NCI-H1417 (cell line): ENCODE measurements at regions not wholly inside any gene's neighbourhood (a gene's known extent, or its start where the extent isn't known, plus 50 kb on each side); places are given as distances from the start of the nearest gene placed in this dataset.

Experiments
- DNase-seq, 3 experiments: peaks; one replicate each; lab custom pipeline; 2025; lab: John Stamatoyannopoulos, UW

- no peak for DNase-seq
Measured at GRCh38 chr6:53413326-53413725, 64.6 kb upstream of the ELOVL5 start.

DNA sequence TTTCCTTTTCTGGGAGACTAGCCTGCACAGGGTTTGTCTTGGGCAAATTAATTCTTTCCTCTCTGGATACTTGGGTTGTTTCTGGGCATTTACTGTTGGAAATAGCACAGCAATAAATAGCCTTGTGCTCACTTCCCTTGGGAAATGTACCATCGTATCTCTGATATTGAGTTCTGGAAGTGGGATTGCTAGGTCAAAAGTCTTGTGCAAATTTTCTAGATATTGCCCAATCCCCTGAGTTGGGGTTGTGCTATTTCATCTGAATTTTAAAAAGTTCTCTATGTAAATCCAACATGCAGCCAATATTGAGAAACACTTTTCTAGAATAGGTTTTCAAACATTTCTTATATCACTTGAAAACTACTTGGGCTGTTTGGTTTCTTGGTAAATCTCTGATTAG lies 64.0 kb upstream of the ELOVL5 start:
- DNase-seq = no peak

- DNase-seq = no peak
Measured at GRCh38 chr6:53412021-53412715, 63.4 kb upstream of the ELOVL5 start.

- DNase-seq = no peak
Measured at GRCh38 chr6:53411451-53411850, 62.7 kb upstream of the ELOVL5 start.

DNA sequence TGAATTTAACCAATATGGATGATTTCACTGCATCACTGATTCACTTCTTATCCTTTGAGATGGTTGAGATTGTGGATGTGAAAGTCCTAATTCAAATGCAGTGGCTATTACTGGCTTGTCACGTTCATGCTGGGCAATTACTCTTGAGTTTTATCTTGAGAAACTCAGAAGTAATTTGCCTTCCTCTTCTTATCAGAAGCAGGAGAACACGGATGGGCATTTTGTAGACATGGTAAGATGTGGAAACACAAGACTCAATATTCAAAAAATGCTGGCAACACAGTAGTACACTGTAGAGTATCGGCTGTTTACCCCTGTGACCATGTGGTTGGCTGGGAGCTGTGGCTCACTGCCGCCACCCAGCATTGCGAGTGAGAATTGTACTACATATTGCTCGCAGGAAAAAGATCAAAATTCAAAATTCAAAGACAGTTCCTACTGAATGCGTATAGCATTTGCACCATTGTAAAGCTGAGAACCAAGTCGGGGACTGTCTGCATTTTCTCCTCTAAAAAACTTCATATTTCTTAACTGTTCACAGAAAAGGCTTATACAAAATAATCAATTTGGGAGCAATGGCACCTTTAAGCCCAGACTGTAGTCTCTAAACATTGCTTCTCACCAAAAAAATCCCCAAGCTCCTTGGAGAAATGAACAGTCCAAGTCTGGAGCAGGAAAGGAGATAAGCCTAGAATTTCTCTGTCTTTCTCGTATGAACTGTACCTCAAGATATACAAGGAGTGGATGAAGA lies 61.9 kb upstream of the ELOVL5 start:
- DNase-seq = peak in 2 of 3 experiments; percentile 13

- no peak for DNase-seq
Measured at GRCh38 chr6:53408826-53409225, 60.1 kb upstream of the ELOVL5 start.

GRCh38 chr6:53399027-53399344 lies 50.2 kb upstream of the ELOVL5 start:
- DNase-seq = no peak

DNA sequence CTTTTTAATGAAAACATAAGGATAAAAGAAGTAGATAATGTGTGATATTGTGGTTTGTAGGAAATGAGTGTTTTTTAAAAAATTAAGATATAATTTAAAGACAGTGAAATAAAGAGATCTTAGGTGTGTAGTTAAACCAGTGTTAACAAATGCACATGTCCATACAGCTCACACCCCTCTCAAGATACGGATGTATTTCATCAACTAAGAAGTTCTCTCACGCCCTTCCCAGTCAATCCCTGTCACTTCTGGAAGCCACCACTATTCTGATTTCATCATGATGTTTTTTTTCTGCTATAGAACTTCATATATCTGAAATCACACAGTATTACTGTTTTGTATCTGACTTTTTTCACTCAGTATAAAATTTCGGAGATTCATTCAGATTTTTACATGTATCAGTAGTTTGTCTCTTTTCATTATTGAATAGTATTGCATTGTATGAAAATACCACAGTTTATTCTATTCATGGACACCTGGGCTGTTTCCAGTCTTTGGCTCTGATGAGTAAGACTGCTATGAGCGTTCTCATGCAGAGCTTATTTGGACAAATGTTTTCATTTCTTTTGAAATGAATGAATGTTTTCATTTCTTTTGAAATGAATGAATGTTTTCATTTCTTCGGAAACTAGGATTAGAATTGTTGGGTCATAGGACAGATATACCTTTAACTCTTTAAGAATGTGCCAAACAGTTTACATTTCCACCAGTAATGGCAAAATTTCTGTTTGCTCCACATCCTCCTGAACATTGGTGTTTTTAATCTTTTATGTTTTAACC lies 49.7 kb upstream of the ELOVL5 start:
- DNase-seq = no peak
